Caco-2 (cell line): ENCODE measurements at regions not wholly inside any gene's neighbourhood (a gene's known extent, or its start where the extent isn't known, plus 50 kb on each side); places are given as distances from the start of the nearest gene placed in this dataset.

Source experiments
- BruUV-seq: library from RNA; stranded (reverse); fragments of 400-500 nt; replicated peaks from 2 replicates; lab custom pipeline; 2021; lab: Mats Ljungman, UMichigan
- CTCF ChIA-PET: fragments of 300-600 bp; sonication (Branson Sonifier 250); formaldehyde crosslinking; loops from one replicate; lab custom pipeline; 2022; ENCODE audit warnings: antibody characterized with exemption; lab: Charles Lee
- POLR2A ChIA-PET: fragments of 300-600 bp; sonication (Branson Sonifier 250); formaldehyde crosslinking; loops from one replicate; lab custom pipeline; 2022; ENCODE audit warnings: antibody characterized with exemption; lab: Charles Lee
- DNase-seq, 2 experiments: peaks; one replicate each; pipeline versions ENCODE4 v3.0.0 to v3.0.0-alpha.2; 2020 to 2022
- H3K27me3 ChIP-seq: replicated peaks from 2 replicates; pipeline ENCODE4 v1.6.0; 2011; ENCODE audit warnings: low read length; ENCODE audit not compliant: control insufficient read depth, insufficient read depth
- H3K36me3 ChIP-seq: 2 replicates; pipeline ENCODE4 v1.5.1; 2011; ENCODE audit warnings: low read length; ENCODE audit not compliant: control insufficient read depth, insufficient read depth
- H3K4me1 ChIP-seq: fragments of 250-450 bp; sonication (Bioruptor Pico); 2 replicates; pipeline ENCODE4 v1.5.1; 2020; ENCODE audit warnings: mild to moderate bottlenecking
- H3K4me3 ChIP-seq: 2 replicates; pipeline ENCODE4 v1.5.1; 2011; ENCODE audit warnings: low read depth, mild to moderate bottlenecking, control low read depth, low read length
- H3K9me3 ChIP-seq: fragments of 250-450 bp; sonication (Bioruptor Pico); 2 replicates; pipeline ENCODE4 v1.5.1; 2020; ENCODE audit warnings: mild to moderate bottlenecking, moderate library complexity
- H3K27ac Mint-ChIP-seq: one replicate; pipeline ENCODE4 v1.8.0; 2022; ENCODE audit warnings: mixed read lengths; ENCODE audit not compliant: unreplicated experiment
- H3K27me3 Mint-ChIP-seq: one replicate; pipeline ENCODE4 v1.8.0; 2022; ENCODE audit warnings: mixed read lengths; ENCODE audit not compliant: insufficient read depth, unreplicated experiment
- H3K36me3 Mint-ChIP-seq: one replicate; pipeline ENCODE4 v1.8.0; 2022; ENCODE audit warnings: mild to moderate bottlenecking, mixed read lengths; ENCODE audit not compliant: insufficient read depth, unreplicated experiment
- H3K4me1 Mint-ChIP-seq: one replicate; pipeline ENCODE4 v1.8.0; 2022; ENCODE audit warnings: low read depth, mixed read lengths; ENCODE audit not compliant: unreplicated experiment
- H3K4me3 Mint-ChIP-seq: one replicate; pipeline ENCODE4 v1.8.0; 2022; ENCODE audit warnings: mild to moderate bottlenecking, moderate library complexity, mixed read lengths; ENCODE audit not compliant: unreplicated experiment
- H3K9me3 Mint-ChIP-seq: one replicate; pipeline ENCODE4 v1.8.0; 2022; ENCODE audit warnings: mixed read lengths; ENCODE audit not compliant: unreplicated experiment
- CTCF ChIP-seq, 2 experiments: fragments of 200-600 bp in 1 of 2; IDR thresholded peaks; 1 replicate in 1 of 2; 2 replicates in 1 of 2; pipeline versions ENCODE4 v1.5.1 to v1.8.0; 2011 to 2022; ENCODE audit warnings: antibody characterized with exemption in 1 of 2, control low read depth in 1 of 2, inconsistent platforms in 1 of 2, low read depth in 1 of 2, low read length in 1 of 2, mild to moderate bottlenecking in 1 of 2, moderate library complexity in 1 of 2; ENCODE audit not compliant: insufficient read depth in 1 of 2, severe bottlenecking in 1 of 2, unreplicated experiment in 1 of 2
- intact Hi-C: fragments of 100-400 bp; cut with micrococcal nuclease; formaldehyde crosslinking; loops from one replicate; pipeline ENCODE4 v1.10.0; 2022; ENCODE audit not compliant: unreplicated experiment

DNA sequence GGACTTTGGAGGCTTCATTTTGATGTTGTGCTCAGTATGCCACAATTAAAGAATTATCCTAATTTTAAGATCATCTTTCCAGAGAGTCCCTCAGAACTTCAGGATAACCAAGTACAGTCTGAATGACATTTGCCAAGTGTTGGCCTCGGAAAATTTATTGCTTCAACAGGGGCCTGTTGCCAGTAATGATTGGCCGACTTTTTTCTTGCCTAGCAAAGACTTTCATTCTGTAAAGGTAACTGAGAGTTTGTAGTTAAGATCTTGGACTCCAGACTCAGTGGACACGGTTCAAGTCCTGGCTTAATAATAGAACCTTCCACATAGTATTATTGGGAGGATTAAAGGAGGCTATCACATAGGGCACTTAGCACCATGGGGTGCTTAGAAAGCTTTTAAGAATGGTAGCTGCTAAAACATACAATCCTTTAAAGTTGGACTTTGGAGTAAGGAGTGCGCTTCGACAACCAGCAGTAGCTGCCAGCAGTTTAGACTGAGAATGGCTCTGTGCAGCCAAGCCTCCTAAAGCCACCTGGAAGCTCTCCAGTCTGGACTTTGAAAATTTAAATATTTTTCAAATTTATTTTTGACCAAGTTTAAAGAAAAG, 90.0 kb downstream of the PLCE1 start:
- CTCF ChIA-PET: no interaction called here
- no peaks in the 10 kb centered on the region for H3K27me3 Mint-ChIP-seq
- no peaks in the 10 kb centered on the region for H3K9me3 Mint-ChIP-seq
- H3K27ac Mint-ChIP-seq: no peak overlapping the region
- intact Hi-C loops: loop anchor here (1.0 kb wide), 1 partner anchor 40 kb away; no protein-coding TSS in a partner anchor
- no peak overlapping the region for H3K4me3 ChIP-seq
- peaks cover 7% of the 10 kb centered on the region for H3K9me3 ChIP-seq
- no TSS peak for BruUV-seq
- TF ChIP-seq CTCF (IDR thresholded peaks at IDR 0.05; ENCODE audit: insufficient read depth in 1 of 2, low read depth in 1 of 2, low read length in 1 of 2, severe bottlenecking in 1 of 2, unreplicated experiment in 1 of 2): no peak
- DNase-seq: no peak
- no peaks in the 10 kb centered on the region for H3K27me3 ChIP-seq
- POLR2A ChIA-PET: interaction anchor here (0.5 kb wide), 1 partner anchor 175 kb away, joined by 3 read pairs; no protein-coding TSS in a partner anchor
- H3K36me3 ChIP-seq: no peaks in the 10 kb centered on the region; the same call in 1 of the 2 replicates
- H3K4me3 Mint-ChIP-seq: no peak overlapping the region
- H3K36me3 Mint-ChIP-seq: no peaks in the 10 kb centered on the region
- H3K4me1 Mint-ChIP-seq: peaks cover 5% of the 10 kb centered on the region
- H3K4me1 ChIP-seq: peaks cover 6% of the 10 kb centered on the region; the same call in 1 of the 2 replicates

DNA sequence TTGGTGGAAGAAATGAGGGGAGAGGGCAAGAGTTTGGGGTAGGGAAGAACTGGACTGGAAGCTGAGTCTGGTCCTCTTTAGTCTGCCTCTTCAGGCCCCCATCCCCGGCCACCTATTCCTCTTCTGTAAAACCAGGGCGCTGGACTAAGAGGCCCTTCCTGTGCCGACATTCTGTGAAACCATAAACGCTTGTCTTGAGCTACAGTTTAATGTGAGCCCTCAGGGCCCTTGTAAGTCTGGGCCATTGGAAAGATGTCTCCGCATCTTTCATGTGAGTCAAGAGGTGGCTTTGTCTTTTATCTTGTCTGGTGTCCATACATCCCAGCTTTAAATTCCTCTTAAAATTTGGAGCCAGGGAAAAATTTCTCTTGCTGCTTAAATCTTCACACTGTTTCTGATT, 90.6 kb downstream of the PLCE1 start:
- Histone ChIP-seq H3K36me3 (no peaks in the 10 kb centered on the region; the same call in 1 of the 2 replicates), H3K9me3 (peaks cover 7% of the 10 kb centered on the region), H3K4me1 (peaks cover 6% of the 10 kb centered on the region; the same call in 1 of the 2 replicates), H3K27me3 (no peaks in the 10 kb centered on the region), H3K4me3 (no peak overlapping the region)
- no peaks in the 10 kb centered on the region for H3K9me3 Mint-ChIP-seq
- ChIA-PET CTCF (no interaction called here), POLR2A (interaction anchor here (0.5 kb wide), 1 partner anchor 175 kb away, joined by 3 read pairs; no protein-coding TSS in a partner anchor)
- H3K36me3 Mint-ChIP-seq: no peaks in the 10 kb centered on the region
- H3K4me1 Mint-ChIP-seq: peaks cover 5% of the 10 kb centered on the region
- intact Hi-C loops: no loop called here
- no peaks in the 10 kb centered on the region for H3K27me3 Mint-ChIP-seq
- no peak overlapping the region for H3K4me3 Mint-ChIP-seq
- no peak overlapping the region for H3K27ac Mint-ChIP-seq
- no peak for DNase-seq
- TF ChIP-seq CTCF (IDR thresholded peaks at IDR 0.05; ENCODE audit: insufficient read depth in 1 of 2, low read depth in 1 of 2, low read length in 1 of 2, severe bottlenecking in 1 of 2, unreplicated experiment in 1 of 2): no peak
- BruUV-seq: no TSS peak

DNA sequence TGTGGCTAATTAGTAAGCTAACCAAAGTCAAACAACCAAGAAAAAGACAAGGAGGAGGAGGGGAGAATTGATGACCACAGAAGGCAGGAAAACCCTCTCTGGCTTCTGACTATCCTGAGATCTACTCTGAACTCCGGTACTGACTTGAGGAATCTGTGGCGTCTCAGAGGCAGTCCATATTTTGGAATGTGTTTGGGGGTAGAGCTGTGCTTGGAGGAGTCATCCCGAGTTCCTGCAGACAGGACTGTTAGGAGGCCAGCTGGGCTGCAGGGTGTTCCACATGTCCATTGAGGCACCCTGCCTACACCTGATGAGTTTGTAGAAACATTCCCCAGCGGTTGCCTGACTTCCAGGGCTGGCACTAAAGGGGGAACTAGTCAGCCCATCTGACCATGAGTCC, 91.6 kb downstream of the PLCE1 start:
- no peaks in the 10 kb centered on the region for H3K27me3 ChIP-seq
- Mint-ChIP-seq H3K4me3 (no peak overlapping the region), H3K27ac (no peak overlapping the region), H3K4me1 (peaks cover 5% of the 10 kb centered on the region), H3K9me3 (no peaks in the 10 kb centered on the region), H3K36me3 (no peaks in the 10 kb centered on the region), H3K27me3 (no peaks in the 10 kb centered on the region)
- CTCF ChIA-PET: no interaction called here
- no peak for DNase-seq
- no TSS peak for BruUV-seq
- intact Hi-C loops: no loop called here
- H3K4me1 ChIP-seq: peaks cover 6% of the 10 kb centered on the region; the same call in 1 of the 2 replicates
- no peaks in the 10 kb centered on the region; the same call in 1 of the 2 replicates for H3K36me3 ChIP-seq
- H3K9me3 ChIP-seq: peaks cover 7% of the 10 kb centered on the region
- POLR2A ChIA-PET: no interaction called here
- no peak for TF ChIP-seq CTCF (IDR thresholded peaks at IDR 0.05; ENCODE audit: insufficient read depth in 1 of 2, low read depth in 1 of 2, low read length in 1 of 2, severe bottlenecking in 1 of 2, unreplicated experiment in 1 of 2)
- H3K4me3 ChIP-seq: no peak overlapping the region
